Keratinocyte (primary cell): ENCODE measurements at regions not wholly inside any gene's neighbourhood (a gene's known extent, or its start where the extent isn't known, plus 50 kb on each side); places are given as distances from the start of the nearest gene placed in this dataset.

ENCODE experiments used
- DNase-seq: peaks from one replicate; pipeline ENCODE4 v3.0.0-alpha.2; 2011; ENCODE audit warnings: low read depth, missing footprints, low spot score
- FAIRE-seq: peaks from 2 replicates; lab custom pipeline; 2011; peaks lifted over from hg19 to GRCh38; lab: Jason Lieb, UNC
- H2AFZ ChIP-seq: 2 replicates; pipeline ENCODE4 v1.6.0; 2012; ENCODE audit warnings: low read length, control low read depth, inconsistent platforms; ENCODE audit not compliant: control insufficient read depth
- H3K27ac ChIP-seq: 2 replicates; pipeline ENCODE4 v1.5.1; 2011; ENCODE audit warnings: low read length; ENCODE audit not compliant: control insufficient read depth, insufficient read depth
- H3K27me3 ChIP-seq: 3 replicates; pipeline ENCODE4 v1.6.0; 2011; ENCODE audit warnings: low read length; ENCODE audit not compliant: control insufficient read depth, insufficient read depth; ENCODE audit errors: extremely low read depth
- H3K36me3 ChIP-seq, 2 experiments: 2 replicates in 1 of 2; 3 replicates in 1 of 2; pipeline ENCODE4 v1.5.1; 2011; ENCODE audit warnings: low read length in 2 of 2, mild to moderate bottlenecking in 1 of 2; ENCODE audit not compliant: control insufficient read depth in 2 of 2, insufficient read depth in 2 of 2; ENCODE audit errors: extremely low read depth in 1 of 2
- H3K4me1 ChIP-seq: 3 replicates; pipeline ENCODE4 v1.5.1; 2011; ENCODE audit warnings: low read length; ENCODE audit not compliant: control insufficient read depth, insufficient read depth; ENCODE audit errors: extremely low read depth
- H3K4me2 ChIP-seq: 3 replicates; pipeline ENCODE4 v1.6.0; 2011; ENCODE audit warnings: low read depth, low read length; ENCODE audit not compliant: control insufficient read depth, insufficient read depth; ENCODE audit errors: extremely low read depth
- H3K4me3 ChIP-seq, 3 experiments: fragments of 200-600 bp in 1 of 3; sonication (generic) in 1 of 3; 2 replicates in 2 of 3; 3 replicates in 1 of 3; pipeline ENCODE4 v1.5.1; 2011 to 2016; ENCODE audit warnings: low read length in 3 of 3, mild to moderate bottlenecking in 3 of 3, control low read depth in 2 of 3, inconsistent platforms in 1 of 3, low read depth in 1 of 3, mixed read lengths in 1 of 3, mixed run types in 1 of 3, moderate library complexity in 1 of 3; ENCODE audit not compliant: control insufficient read depth in 2 of 3, insufficient read depth in 2 of 3; ENCODE audit errors: extremely low read depth in 1 of 3
- H3K79me2 ChIP-seq: 2 replicates; pipeline ENCODE4 v1.6.0; 2012; ENCODE audit warnings: low read length; ENCODE audit not compliant: control insufficient read depth, insufficient read depth
- H3K9ac ChIP-seq: 3 replicates; pipeline ENCODE4 v1.6.0; 2011; ENCODE audit warnings: low read length; ENCODE audit not compliant: control insufficient read depth, insufficient read depth; ENCODE audit errors: extremely low read depth
- H3K9me1 ChIP-seq: 3 replicates; pipeline ENCODE4 v1.6.0; 2011; ENCODE audit warnings: low read length; ENCODE audit not compliant: control insufficient read depth, insufficient read depth; ENCODE audit errors: extremely low read depth
- H3K9me3 ChIP-seq: 2 replicates; pipeline ENCODE4 v1.5.1; 2012; ENCODE audit warnings: low read depth, low read length; ENCODE audit not compliant: control insufficient read depth
- H4K20me1 ChIP-seq: 3 replicates; pipeline ENCODE4 v1.6.0; 2011; ENCODE audit warnings: low read length; ENCODE audit not compliant: control insufficient read depth, insufficient read depth; ENCODE audit errors: extremely low read depth
- EZH2 ChIP-seq: IDR thresholded peaks from one replicate; pipeline ENCODE4 v1.6.1; 2012; ENCODE audit warnings: inconsistent platforms, mild to moderate bottlenecking, low read length, moderate library complexity
- dilution Hi-C: fragments of 300-500 bp; cut with MboI; formaldehyde crosslinking; loops from one replicate; pipeline ENCODE4 v1.7.0; 2020; ENCODE audit warnings: low sequenced_read_pairs; ENCODE audit not compliant: extremely low pct_ligation_motif_present
- TF ChIP-seq, protein P1 (sequence below), 3 experiments: IDR thresholded peaks in 1 of 3; conservative IDR thresholded peaks in 1 of 3; optimal IDR thresholded peaks in 1 of 3; 2 replicates in 2 of 3; 3 replicates in 1 of 3; pipeline versions ENCODE3 to v1.5.1; 2011; ENCODE audit warnings: low read length in 3 of 3, mild to moderate bottlenecking in 3 of 3, moderate library complexity in 2 of 3, control low read depth in 1 of 3, inconsistent platforms in 1 of 3; ENCODE audit not compliant: insufficient read depth in 2 of 3; ENCODE audit errors: extremely low read depth in 1 of 3

DNA sequence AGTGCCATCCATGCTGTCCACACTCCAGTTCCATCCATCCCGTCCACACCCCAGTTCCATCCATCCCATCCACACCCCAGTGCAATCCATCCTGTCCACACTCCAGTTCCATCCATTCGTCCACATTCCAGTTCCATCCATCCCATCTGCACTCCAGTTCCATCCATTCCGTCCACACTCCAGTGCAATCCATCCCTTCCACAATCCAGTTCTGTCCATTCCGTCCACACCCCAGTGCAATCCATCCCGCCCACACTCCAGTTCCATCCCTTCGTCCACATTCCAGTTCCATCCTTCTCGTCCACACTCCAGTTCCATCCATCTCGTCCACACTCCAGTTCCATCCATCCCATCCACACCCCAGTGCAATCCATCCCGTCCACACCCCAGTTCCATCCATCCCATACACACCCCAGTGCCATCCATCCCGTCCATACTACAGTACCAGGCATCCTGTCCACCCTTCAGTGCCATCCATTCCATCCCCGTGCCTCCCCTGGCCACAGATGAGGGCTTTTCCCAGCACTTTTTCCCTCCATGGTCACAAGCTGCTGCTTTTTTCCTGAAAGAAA, 704.0 kb downstream of the BRD1 start:
- dilution Hi-C loops = no loop called here
- FAIRE-seq = no peak
- no peaks in the 10 kb centered on the region for H3K27me3 ChIP-seq

DNA sequence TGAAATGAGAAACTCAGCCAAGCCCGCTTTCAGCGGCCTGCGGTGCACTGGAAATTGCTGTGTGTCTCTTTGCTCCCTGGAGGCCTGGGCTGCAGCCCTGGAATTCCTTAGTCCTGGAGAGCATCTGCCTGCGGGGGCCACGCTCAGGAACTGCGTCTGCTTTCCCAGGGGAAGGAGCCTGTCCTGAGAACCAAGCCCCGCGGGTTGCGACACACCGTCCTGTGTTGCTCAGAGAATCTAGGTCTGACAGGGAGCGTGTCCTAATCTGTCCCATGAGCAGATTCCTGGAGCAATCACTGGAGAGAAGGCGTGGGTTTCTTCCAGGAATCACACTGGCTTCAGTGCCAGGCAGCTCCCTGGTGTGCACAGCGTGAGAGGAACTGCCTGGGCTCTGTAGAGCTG, 708.1 kb downstream of the BRD1 start:
- Histone ChIP-seq H3K27me3 (no peaks in the 10 kb centered on the region), H3K4me2 (no peak overlapping the region), H3K79me2 (no peaks in the 10 kb centered on the region), H3K4me1 (no peaks in the 10 kb centered on the region), H3K9me1 (no peaks in the 10 kb centered on the region), H2AFZ (no peak overlapping the region), H3K4me3 (no peak overlapping the region), H4K20me1 (no peaks in the 10 kb centered on the region), H3K27ac (no peak overlapping the region), H3K9ac (no peak overlapping the region), H3K9me3 (peaks cover 4% of the 10 kb centered on the region), H3K36me3 (no peaks in the 10 kb centered on the region)
- dilution Hi-C loops = no loop called here
- DNase-seq = no peak
- FAIRE-seq = no peak
- TF ChIP-seq EZH2 = no peak
- TF ChIP-seq, protein P1, sequence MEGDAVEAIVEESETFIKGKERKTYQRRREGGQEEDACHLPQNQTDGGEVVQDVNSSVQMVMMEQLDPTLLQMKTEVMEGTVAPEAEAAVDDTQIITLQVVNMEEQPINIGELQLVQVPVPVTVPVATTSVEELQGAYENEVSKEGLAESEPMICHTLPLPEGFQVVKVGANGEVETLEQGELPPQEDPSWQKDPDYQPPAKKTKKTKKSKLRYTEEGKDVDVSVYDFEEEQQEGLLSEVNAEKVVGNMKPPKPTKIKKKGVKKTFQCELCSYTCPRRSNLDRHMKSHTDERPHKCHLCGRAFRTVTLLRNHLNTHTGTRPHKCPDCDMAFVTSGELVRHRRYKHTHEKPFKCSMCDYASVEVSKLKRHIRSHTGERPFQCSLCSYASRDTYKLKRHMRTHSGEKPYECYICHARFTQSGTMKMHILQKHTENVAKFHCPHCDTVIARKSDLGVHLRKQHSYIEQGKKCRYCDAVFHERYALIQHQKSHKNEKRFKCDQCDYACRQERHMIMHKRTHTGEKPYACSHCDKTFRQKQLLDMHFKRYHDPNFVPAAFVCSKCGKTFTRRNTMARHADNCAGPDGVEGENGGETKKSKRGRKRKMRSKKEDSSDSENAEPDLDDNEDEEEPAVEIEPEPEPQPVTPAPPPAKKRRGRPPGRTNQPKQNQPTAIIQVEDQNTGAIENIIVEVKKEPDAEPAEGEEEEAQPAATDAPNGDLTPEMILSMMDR (optimal IDR thresholded peaks at IDR 0.05 in 1 of 3, IDR thresholded peaks at IDR 0.05 in 1 of 3, conservative IDR thresholded peaks at IDR 0.05 in 1 of 3; ENCODE audit: extremely low read depth in 1 of 3, insufficient read depth in 2 of 3, low read length in 3 of 3) = no peak

More for the DNA sequence above, 704.0 kb downstream of the BRD1 start:
- TF ChIP-seq, protein P1 (optimal IDR thresholded peaks at IDR 0.05 in 1 of 3, IDR thresholded peaks at IDR 0.05 in 1 of 3, conservative IDR thresholded peaks at IDR 0.05 in 1 of 3; ENCODE audit: extremely low read depth in 1 of 3, insufficient read depth in 2 of 3, low read length in 3 of 3) = no peak
- TF ChIP-seq EZH2 = no peak
- Histone ChIP-seq H2AFZ (no peak overlapping the region), H3K4me1 (no peaks in the 10 kb centered on the region), H4K20me1 (no peaks in the 10 kb centered on the region), H3K4me3 (no peak overlapping the region), H3K4me2 (no peak overlapping the region), H3K9me3 (peaks cover 4% of the 10 kb centered on the region), H3K36me3 (no peaks in the 10 kb centered on the region), H3K79me2 (no peaks in the 10 kb centered on the region), H3K9me1 (no peaks in the 10 kb centered on the region), H3K9ac (no peak overlapping the region), H3K27ac (no peak overlapping the region)
- no peak for DNase-seq
